GM18511 (cell line): ENCODE measurements at regions not wholly inside any gene's neighbourhood (a gene's known extent, or its start where the extent isn't known, plus 50 kb on each side); places are given as distances from the start of the nearest gene placed in this dataset.

Source experiments
- ATAC-seq: cut with Tn5 transposase; IDR thresholded peaks from one replicate; pipeline ENCODE4 v1.9.1; 2021; ENCODE audit warnings: mild to moderate bottlenecking, moderate library complexity; ENCODE audit not compliant: unreplicated experiment

DNA sequence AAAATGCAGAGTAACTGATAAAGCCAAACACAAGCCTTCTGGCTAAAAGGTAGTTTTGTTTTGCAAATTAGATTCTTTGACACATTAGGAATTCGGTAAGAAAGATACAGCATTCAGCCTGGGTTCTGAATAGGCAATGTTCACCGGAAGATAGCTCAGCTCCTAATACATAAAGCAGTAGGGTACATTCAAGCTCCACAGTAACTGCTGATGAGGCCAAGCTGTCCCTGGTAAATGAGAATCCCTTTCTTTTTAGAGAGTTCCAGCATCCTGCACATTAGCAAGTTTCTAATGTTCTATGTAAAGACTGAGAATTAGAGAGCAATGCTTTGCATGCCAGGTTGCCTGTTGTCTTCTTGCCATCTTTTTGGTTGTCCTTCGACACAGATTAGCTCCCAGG lies 316.3 kb upstream of the SLC14A2 start:
- no peak for ATAC-seq

DNA sequence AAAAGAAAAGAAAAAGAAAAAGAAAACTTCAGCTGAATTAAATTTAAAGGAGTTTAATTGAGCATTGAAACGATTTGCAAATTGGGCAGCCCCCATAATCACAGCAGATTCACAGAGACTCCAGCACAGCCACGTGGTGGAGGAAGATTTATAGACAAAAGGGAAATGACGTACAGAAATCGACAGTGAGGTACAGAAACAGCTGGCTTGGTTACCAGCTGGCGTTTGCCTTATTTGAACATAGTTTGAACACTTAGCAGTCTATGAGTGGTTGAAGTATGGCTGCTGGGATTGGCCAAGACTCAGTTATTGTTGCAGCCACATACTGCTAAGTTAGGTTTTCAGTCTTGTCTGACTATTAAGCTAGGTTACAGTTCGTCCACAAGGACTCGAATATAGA lies 312.2 kb upstream of the SLC14A2 start:
- no peak for ATAC-seq

DNA sequence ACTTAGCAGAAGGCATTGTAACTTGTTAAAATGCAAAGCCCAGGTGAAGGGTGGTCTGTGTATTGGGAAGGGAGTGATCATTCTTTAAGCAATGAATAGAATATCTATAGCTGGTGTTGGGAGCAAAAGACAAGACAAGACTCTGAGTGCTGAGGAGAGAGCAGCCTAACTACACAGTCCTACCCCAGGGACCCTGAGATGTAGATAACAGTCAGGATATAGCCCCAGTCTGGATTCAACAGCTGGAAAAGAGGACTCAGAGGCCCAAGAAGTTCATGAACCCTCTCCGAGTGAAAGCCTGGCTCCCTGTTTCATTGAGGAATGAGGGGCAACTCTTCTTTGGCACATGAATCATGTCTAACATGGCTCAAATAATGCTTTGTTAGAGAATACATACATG lies 310.7 kb upstream of the SLC14A2 start:
- ATAC-seq = no peak

DNA sequence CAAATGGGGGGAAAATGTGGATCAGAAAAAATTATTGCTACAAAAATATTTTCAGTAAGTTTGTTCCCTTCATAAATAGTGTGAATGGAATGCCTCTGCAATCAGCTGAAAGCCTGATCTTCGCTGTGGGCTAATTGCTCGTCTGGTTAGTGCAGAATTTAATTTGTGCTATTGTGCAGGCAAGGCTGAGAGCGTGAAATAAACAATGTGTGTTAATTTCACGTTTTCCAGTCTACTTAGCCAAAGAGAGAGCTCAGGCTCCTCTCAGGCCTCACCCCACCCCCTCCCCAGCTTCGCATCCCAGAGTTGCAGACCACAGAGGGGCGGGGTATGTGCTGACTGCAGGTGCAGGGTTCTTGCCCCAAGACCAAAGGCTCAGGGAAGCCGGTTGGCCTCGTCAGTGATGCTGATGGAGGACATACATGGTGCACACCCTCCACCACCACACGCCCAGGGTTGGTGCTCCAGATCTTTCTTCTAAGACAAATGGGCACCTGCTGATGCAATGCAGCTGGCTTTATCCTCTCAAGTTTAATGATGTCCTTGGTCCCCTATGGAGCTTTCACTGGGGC lies 302.6 kb upstream of the SLC14A2 start:
- no peak for ATAC-seq

DNA sequence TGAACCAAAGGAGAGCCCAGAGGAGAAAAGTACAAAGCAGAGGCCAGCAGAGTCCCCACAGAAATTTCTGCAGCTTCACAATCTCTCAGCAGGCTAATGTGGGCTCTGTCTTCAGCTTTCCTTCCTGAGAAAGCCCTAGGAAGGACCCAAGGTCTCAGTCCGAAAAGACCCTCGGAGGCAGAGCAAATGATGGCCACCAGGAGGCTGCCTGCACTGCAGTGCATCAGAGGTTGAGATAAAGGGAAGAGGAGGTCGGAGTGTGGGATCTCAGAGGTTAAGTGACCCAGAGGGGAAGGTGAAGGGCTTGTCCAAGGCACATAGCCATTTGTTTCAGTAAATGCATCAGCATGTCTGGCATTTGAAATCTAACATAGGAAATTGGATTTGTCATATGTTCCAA lies 299.1 kb upstream of the SLC14A2 start:
- ATAC-seq = no peak

DNA sequence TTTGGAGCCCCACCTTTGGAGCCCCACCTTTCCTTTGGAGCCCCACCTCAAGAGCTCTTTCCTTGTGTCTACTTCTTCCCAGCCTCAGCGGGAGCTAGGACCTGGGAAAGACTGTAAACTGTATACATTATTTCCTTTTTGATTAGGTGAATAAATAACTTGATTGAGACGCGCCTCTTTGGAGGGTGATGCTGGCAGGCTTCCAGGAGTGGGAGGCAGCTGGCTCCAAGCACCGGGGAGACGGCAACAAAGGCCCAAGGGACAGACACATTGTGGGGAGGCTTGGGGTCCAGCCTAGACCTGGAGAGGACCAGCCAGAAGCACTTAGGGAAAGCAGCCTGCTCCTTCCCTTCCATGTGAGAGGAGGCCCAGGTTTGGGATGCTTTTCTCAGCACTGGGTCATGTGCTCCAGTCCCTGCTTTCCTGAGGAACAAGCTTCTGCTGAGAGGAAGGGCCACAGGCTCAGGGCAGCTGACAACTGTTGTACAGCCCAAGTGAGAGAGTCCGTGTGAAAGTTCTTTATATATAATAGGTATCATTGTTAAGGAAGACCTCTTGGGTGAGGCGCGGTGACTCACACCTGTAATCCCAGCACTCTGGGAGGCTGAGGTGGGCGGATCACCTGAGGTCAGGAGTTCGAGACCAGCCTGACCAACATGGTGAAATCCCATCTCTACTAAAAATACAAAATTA lies 297.2 kb upstream of the SLC14A2 start:
- ATAC-seq = no peak

DNA sequence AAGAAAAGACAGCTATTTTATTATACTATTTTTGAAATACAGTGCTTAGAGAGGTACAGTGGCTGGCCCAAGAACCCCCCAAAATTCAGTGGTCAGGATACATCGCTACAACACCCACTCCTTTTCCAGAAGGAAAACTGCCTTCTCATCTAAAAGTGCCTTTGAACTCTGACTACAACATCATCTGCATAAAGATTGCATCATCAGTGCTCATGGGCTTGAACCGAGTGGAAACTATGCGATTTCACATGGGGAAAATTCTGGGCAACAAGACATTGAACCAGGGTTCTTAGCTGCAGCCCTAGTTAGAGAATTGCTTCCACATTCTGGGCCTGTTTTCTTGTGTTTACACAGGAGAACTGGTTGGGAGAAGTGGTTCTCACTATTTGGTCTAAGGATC lies 294.6 kb upstream of the SLC14A2 start:
- ATAC-seq = no peak

DNA sequence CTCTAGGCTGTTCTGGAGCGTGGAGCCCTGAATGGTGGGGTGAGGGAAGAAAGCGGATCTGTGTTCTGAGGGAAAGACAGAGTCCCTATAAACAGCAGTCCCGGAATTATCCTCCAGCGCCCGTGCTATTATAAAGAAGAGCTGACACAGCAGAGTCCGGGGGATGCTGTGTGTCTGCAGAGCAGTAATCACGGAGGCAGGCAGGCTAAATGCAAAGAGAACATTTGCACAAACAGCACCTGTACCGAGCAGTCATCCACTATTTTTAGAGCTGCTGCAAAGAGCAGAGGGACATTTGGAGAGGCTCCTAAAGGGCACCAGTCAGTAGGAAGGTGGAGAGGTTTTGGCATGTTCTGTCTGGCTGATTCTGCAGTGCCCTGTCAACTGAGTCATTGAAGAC lies 293.8 kb upstream of the SLC14A2 start:
- no peak for ATAC-seq

DNA sequence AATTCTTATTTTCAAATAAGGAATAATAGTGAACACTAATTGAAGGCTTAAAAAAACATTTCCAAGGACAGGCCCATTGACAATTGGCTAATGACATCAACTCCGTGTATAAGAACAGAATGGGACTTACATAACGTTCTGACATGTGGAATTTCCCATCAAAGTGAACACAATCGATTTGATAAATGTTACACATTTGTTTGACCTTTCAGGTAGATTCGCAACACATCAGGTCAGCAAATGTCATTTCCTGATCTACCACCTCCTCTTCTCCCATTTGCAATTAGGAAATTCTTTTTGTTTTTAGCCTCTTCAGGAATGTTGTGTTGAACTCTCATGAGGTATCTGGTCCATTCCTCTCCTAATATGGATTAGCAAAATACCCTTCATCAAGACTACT lies 292.9 kb upstream of the SLC14A2 start:
- ATAC-seq = no peak

DNA sequence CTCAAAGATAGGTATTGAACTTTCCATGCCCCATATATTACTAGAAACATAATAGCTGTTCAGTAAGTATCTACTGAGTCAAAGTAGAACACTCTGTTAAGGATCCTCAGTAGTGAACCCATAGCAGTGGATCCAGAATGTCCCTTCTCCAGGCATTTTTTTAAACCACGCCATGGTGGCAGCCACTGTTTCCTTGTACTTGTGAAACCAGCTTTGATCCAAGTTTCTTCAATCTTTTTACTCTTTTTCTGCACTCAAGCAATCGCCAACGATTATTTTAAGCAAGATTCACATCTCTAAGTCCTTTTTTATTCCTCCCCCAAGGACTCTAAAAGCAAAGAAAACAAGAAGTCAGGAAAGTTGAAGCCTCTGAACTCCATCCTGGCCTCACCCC lies 291.2 kb upstream of the SLC14A2 start:
- no peak for ATAC-seq

DNA sequence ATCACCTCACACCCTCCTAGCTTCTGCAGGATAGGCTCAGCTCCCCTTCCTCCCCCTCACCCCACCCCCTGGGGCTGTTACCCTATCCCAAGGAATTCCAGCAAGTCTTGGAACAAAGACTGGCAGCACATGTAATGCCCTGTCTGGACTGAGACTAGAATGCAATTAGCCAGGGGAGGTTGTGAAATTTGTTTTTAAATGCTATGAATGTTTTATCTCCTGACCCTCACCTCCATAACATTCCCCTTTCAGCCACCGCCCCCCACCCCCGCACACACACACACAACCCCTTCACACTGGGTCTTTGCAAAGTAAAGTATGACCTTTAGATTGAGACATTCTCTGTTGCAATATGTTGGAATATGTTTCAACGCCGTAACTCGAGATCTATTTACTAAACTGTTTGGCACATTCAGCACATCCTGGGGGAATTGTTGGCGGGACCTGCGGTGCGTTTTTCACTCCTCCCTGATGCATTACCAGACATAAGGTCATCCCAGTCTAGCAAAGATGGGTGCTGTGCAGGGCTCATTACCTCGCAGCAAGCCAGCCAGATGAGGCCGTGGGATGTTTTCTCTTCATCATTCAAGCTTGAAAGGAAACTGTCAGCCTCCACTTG lies 290.7 kb upstream of the SLC14A2 start:
- no peak for ATAC-seq

DNA sequence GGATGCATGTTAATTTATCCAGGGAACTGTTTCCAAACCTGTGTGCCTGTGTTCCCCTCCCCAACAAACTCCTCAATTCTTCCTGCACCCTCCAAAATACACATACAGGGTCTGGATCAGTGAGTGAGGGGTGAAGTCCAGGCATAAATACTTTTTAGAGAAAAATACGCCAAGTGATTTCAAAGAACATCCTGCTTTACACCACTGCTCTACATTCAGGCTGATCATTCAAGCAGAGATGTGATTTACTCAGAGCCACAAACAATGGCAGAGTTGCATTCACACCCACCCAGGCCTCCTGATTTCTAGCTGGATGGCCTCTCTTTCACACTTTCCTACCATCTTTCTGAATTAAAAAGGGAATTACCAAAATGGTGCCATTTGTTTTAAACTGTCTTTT lies 289.5 kb upstream of the SLC14A2 start:
- no peak for ATAC-seq

DNA sequence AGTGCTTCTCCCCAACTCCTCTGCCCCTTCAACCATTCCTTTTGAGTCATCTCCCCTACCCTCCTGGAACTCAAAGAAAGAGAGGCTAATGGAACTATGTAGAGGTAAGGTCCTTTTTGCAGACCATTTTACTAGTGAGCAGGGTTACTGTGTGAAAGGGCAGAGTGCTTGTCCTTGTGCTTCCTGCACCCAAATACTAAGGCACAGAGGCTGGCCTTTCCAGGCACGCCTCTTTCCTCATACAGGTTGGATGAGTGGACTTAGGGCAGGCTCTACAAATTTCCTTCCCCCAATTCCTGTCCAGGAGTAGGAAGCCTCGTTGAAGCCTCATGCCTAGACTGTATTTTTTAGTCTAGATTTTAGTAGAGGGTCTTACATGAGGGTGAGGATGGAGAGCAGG lies 288.8 kb upstream of the SLC14A2 start:
- no peak for ATAC-seq

DNA sequence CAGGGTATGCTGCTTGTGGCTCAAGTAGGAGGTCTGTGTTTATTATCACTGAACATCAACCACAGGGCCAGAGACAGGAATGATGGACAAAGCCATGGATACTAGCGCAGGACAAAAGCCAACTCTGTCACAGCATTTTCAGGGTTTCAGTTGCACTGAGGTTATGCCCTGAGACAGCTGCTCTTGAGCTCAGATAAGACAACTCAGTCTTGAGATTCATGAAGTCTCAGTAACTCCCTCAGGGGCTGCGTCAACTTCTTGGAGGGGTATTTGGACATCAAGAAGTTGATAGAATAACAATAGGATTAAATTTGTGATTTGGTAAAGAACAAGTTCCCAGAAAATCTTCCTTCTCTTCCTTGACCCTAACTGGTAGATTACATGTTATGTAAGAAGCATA lies 287.0 kb upstream of the SLC14A2 start:
- no peak for ATAC-seq

DNA sequence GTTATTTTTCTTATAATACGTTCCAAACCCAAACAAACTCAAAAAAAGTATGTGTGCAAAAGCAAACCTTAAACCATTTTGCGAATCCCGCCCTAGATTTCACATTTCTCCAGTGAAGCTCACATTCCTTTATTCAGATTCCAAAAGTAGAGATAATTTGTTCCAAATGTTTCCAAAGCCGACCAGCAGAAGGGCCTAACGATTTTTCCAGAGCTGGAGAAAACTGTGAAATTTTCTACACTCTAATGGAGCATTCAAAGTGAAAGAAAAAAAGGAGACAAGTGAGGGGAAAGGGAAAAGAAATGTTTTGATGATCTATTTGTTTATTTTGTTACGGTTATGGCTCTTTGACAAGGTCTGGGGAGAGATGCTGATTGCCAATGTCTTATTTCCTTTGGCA lies 286.5 kb upstream of the SLC14A2 start:
- ATAC-seq = no peak

DNA sequence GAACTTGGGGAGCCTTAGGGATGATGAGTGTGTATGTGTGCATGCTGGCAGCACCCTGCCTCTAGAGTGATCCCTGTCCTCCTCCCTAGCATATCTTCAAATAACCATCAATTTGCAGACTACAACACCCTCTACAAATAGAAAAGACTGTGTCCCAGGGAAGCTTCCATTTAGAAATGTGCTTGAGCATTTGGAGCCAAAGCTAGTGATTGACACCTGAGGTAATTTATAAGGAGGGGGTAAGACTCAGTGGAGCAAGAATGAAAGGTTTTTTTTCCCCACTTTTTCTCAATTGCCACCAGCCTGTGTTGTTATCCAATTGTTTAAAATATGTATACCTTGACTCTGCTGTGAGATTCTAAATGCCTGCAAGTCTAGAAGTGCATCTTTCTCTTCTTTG lies 286.0 kb upstream of the SLC14A2 start:
- ATAC-seq = no peak

DNA sequence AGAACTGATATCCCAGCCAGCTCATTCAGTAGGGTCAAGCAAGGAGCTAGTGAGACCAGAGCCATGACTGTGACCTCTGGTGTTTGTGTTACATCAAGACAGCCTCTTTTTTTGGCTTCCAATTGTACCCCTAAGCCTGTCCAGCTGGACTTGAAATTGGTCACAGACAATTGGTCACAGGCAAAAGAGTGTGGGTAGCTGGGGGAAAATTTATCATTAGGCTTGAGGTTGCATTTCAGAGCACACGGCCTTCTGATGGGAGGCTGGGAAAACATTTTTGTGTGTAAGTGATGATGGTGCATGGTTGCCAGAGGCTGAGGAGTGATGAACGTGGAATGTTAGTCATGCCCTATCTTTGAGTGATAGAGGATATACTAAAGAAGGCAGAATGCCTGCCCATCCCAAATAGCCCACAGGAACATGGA lies 285.1 kb upstream of the SLC14A2 start:
- no peak for ATAC-seq

DNA sequence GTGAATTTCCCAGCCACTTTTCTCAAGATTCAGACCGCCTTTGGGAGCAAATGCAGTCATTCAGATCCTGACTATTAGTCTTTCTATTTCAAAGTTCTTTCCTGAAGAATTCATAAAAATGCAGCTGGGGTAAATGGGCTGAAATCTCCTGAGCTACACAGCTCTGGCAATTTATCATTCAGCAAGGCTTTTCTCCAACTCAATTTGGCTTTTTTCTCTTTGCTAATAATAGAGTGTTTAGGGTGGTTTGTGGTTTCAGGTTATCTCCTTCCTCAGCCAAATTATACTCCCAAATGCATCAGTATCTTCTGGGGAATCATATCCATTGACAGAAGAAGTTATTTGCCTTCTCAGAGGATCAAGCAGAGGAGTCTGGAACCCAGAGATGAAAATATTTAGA lies 282.4 kb upstream of the SLC14A2 start:
- ATAC-seq = no peak

DNA sequence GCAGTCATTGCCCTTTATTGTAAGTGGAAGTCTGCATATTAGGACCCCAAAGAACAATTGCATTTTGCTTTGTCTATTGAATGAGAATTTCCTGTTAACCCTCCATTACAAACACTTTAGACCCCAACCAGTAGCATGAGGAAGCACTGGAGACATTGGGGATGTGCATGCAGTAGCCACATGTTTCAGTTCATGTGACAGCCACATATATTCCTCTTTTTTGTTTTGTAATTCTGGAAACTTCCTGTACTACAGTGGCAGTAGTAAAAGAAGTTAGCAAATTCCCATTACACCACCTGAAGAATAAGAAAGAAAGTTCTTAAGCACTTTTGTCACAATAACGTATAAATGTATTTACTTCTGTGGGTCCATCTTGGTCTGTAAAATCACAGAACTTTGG lies 281.1 kb upstream of the SLC14A2 start:
- ATAC-seq = no peak

DNA sequence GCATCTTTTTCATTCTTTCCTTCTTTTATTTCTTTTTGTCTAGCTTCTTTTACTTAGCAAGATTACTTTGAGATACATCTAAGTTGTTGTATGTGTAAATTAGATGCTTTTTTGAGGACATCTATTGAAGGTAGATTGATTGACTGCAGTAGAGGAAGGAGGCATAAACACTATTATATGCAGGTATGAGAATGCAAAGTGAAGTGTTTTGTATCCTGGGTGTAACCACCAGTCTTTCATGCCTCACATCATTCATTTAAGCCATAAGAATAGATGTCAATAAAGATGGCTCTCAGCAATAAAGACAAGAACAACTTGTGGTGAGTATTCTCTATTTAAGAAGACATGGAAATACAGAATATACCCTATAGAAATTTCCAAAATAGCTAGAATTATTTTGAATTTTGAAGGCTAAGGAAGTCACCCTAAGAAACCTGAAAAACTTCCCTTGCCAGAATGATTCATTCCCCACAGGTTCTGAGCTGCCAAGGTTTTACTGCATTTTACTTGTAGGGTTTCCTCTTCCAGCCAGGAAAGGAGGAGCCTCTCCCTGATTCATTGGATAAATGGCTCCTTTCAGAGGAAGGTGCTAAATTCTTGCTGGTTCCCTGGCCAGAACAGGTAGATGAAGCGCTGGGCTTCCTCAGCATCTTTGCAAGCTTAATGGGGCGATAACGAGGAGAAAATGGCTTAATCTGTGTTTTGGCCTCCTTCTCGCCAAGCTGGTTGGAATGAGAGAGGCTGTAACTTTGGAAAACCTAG lies 279.8 kb upstream of the SLC14A2 start:
- ATAC-seq = no peak

DNA sequence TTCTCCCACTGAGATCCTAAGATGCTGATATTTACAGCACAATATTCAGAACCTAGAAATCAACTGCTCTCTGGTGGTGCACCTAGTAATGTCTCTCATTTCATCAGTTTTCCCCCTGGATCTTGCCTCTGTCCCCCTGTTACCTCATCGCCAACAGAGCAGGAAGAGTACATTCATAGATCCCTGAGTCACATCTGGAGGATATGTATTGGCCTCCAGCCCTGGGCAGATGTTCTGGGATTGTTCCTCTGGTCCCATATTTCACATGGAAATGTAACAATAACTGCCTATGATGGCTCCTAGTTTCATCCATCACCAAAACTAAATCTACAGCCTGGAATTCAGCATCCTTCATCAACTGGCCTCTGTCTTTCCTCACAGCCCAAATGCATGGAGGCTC lies 278.8 kb upstream of the SLC14A2 start:
- ATAC-seq = no peak

DNA sequence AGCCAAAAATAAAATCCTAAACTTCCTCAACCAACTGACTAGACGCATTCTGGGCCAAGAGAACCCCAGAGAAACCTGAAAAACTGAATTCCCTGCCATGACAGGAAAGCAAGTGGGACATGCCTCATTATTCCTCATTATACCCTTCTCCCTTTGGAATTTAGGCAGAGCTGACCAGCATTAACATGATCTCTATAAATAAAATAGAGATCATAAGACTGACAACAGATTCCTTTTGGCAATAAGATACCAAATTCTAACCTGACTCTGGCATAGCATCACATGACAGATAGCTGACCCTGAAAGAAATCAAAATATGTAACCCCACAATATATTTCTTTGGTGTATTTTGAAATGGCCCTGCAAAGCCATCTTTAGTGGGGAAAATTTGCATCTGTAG lies 277.8 kb upstream of the SLC14A2 start:
- ATAC-seq = no peak
